ENCODE measurements at regions not wholly inside any gene's neighbourhood (a gene's known extent, or its start where the extent isn't known, plus 50 kb on each side); places are given as distances from the start of the nearest gene placed in this dataset.

DNA sequence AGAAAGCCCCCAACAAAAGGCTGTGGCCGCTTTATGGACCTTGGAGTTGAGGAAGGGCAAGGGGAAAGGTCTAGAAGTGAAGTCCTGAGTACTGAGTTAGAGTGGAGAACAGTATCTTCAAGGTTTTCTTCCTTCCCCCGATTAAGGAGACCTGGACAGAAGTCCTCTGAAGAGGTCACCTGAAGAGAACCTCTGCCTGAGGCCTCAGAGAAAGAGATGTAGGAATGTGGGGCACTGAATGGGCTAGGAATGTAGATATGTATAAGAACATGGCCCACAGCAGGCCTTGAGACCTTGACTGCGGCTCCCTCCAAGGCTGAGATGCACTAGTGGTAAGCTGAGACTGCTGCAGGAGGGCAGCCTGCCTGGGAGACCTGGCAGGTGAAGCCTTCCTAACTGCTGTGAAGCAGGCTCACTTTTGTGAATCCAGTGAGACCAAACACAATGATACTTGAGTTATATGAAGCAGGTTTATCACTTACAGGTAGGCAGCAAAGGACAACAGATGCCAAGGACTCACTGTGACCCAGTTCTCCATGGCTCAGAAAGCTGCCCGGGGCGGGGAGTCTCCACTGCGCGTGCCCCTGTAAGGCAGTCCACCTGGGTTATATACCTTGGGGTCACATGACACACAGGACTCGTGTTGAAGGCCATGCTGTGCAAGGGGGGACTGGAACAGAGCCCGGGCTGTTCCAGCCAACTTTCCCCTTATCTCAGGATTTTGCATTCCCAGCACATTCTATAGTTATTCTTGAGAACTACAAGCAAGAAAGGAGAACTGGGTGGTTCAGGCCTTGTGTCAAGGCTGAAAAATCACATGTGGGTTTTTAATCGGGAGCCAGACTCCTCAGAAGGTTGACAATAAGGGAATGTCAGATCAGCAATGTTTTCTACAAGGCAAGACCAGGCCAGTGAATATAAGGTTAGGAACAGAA lies 78.8 kb upstream of the PPM1J start:
- TF ChIP-seq, protein P1, sequence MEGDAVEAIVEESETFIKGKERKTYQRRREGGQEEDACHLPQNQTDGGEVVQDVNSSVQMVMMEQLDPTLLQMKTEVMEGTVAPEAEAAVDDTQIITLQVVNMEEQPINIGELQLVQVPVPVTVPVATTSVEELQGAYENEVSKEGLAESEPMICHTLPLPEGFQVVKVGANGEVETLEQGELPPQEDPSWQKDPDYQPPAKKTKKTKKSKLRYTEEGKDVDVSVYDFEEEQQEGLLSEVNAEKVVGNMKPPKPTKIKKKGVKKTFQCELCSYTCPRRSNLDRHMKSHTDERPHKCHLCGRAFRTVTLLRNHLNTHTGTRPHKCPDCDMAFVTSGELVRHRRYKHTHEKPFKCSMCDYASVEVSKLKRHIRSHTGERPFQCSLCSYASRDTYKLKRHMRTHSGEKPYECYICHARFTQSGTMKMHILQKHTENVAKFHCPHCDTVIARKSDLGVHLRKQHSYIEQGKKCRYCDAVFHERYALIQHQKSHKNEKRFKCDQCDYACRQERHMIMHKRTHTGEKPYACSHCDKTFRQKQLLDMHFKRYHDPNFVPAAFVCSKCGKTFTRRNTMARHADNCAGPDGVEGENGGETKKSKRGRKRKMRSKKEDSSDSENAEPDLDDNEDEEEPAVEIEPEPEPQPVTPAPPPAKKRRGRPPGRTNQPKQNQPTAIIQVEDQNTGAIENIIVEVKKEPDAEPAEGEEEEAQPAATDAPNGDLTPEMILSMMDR (conservative IDR thresholded peaks at IDR 0.05): no peak
- H3K27ac ChIP-seq: no peak overlapping the region

DNA sequence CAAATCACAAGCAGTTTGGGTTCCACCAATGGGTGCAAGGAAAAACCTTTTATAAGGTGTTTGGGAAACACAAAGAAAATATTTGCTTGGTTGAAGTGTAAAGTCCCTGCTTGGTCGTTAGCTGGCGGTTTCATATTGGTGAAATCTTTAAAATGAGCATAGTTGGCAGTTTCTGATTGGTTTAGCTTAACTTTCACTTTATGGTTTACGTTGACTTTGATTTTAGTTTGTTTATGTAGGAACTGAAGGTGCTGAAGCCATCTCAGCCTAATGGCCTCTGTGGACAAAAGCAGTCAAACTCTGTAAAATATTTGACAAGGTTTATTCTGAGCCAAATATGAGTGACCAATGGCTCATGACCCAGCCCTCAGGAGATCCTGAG lies 76.6 kb upstream of the PPM1J start:
- H3K27ac ChIP-seq: no peak overlapping the region
- TF ChIP-seq, protein P1 (conservative IDR thresholded peaks at IDR 0.05): no peak

DNA sequence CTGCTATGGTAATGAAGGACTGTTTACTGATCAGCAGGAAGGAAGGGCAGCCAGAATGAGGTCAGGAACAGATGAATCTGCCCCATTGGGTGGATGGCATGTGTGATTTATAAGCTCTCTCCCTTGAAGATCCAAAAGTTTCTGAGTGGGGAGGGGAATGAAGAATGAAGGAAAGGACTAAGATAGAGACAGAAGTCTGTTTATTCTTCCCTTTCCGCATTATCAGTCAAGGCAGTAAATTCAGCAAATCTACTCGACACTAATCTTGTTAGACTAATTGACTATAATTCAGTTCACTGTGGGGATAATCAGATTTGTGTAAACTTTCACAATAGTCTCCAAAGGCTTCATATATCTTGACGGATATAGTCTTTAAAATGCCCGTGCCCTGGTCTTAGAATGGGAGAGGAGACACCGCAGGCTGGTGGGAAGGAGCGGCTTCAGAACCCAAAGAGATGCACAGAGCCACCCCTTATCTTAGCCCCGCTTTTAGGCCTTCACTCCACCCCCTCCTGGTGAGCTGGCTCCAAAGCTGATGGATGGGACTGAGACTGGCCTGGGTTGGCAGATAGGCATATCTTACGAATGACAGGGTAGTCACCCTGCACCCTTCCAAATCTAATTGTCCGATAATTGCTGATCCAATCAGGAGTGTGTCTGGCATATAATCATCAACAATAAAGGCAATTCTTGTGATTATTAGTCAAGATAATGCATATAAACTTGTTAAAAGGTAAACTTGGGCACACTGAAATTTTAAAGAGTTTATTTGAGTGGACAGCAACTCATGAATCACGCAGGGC lies 76.0 kb upstream of the PPM1J start:
- TF ChIP-seq, protein P1 (conservative IDR thresholded peaks at IDR 0.05): no peak
- no peak overlapping the region for H3K27ac ChIP-seq

DNA sequence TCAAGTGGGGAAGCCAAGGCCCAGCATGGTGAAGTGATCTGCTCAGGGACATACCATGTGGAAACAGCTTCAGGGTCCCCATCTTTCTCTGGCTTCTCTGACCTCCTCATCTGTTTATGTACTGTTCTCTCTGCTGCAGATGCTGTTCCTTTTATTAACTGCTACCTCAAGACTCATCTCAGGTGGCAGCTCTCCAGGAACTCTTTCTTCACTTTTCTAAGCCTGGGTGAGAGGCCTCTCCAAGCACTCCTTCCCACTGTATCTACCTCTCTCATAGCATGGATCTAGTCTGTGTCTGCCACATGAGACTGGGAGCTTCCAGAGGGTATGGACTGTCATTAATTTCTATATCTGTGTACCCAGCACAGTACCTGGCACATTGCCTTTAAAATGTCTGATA lies 73.4 kb upstream of the PPM1J start:
- TF ChIP-seq, protein P1 (conservative IDR thresholded peaks at IDR 0.05): no peak
- no peak overlapping the region for H3K27ac ChIP-seq

DNA sequence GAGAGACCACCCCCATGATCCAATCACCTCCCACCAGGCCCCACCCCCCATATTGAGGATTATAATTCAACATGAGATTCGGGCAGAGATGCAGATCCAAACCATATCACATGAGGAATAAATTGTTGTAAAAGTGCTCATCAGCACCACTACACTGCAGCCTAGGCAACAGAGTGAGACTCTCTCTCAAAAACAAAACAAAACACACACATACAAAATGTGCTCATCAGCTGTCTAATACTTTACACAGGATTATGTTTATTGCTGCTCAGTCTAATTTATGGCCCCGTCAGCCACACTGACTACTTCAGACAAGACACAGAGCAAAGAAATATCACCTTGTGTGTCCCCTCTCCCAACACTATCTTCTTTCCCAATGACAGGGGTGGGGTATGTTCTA lies 72.9 kb upstream of the PPM1J start:
- no peak overlapping the region for H3K27ac ChIP-seq
- TF ChIP-seq, protein P1 (conservative IDR thresholded peaks at IDR 0.05): no peak

DNA sequence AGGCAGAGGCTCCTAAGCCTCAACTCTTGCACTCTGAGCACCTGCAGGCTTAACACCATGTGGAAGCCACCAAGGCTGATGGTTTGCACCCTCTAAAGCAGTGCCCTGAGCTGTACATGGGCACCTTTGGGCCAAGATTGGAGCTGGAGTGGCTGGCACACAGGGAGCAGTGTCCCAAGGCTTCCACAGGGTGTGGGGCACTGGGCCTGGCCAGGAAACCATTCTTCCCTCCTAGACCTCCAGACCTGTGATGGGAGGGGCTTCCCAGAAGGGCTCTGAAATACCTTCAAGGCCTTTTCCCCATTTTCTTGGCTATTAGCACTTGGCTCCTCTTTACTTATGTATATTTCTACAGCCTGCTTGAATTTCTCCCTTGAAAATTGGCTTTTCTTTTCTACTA lies 67.9 kb upstream of the PPM1J start:
- no peak overlapping the region for H3K27ac ChIP-seq
- TF ChIP-seq, protein P1 (conservative IDR thresholded peaks at IDR 0.05): no peak
